HG03342 (cell line): ENCODE measurements at regions not wholly inside any gene's neighbourhood (a gene's known extent, or its start where the extent isn't known, plus 50 kb on each side); places are given as distances from the start of the nearest gene placed in this dataset.

Source experiments
- ATAC-seq: cut with Tn5 transposase; IDR thresholded peaks from one replicate; pipeline ENCODE4 v1.9.1; 2021; ENCODE audit warnings: mild to moderate bottlenecking, moderate library complexity; ENCODE audit not compliant: unreplicated experiment

- no peak for ATAC-seq
Measured at GRCh38 chr14:42872786-42873185, 1266.1 kb downstream of the LRFN5 start.

GRCh38 chr14:42869681-42870080, 1263.0 kb downstream of the LRFN5 start:
- no peak for ATAC-seq

GRCh38 chr14:42862114-42862513, 1255.4 kb downstream of the LRFN5 start:
- no peak for ATAC-seq

GRCh38 chr14:42860371-42860770, 1253.7 kb downstream of the LRFN5 start:
- ATAC-seq = no peak

GRCh38 chr14:42856106-42856505, 1249.4 kb downstream of the LRFN5 start:
- no peak for ATAC-seq

- no peak for ATAC-seq
Measured at GRCh38 chr14:42855085-42855484, 1248.4 kb downstream of the LRFN5 start.

GRCh38 chr14:42854061-42854460, 1247.4 kb downstream of the LRFN5 start:
- no peak for ATAC-seq

- ATAC-seq = no peak
Measured at GRCh38 chr14:42848652-42849051, 1242.0 kb downstream of the LRFN5 start.

GRCh38 chr14:42814817-42815216, 1208.1 kb downstream of the LRFN5 start:
- no peak for ATAC-seq

GRCh38 chr14:42806909-42807315, 1200.2 kb downstream of the LRFN5 start:
- no peak for ATAC-seq

- no peak for ATAC-seq
Measured at GRCh38 chr14:42804141-42804540, 1197.5 kb downstream of the LRFN5 start.

GRCh38 chr14:42802346-42802745, 1195.7 kb downstream of the LRFN5 start:
- ATAC-seq = no peak

- no peak for ATAC-seq
Measured at GRCh38 chr14:42792166-42792565, 1185.5 kb downstream of the LRFN5 start.

- no peak for ATAC-seq
Measured at GRCh38 chr14:42782754-42783153, 1176.1 kb downstream of the LRFN5 start.

- ATAC-seq = no peak
Measured at GRCh38 chr14:42778984-42779383, 1172.3 kb downstream of the LRFN5 start.

- ATAC-seq = no peak
Measured at GRCh38 chr14:42750771-42751170, 1144.1 kb downstream of the LRFN5 start.

GRCh38 chr14:42742084-42742483, 1135.4 kb downstream of the LRFN5 start:
- ATAC-seq = no peak

GRCh38 chr14:42736408-42736807, 1129.7 kb downstream of the LRFN5 start:
- ATAC-seq = no peak

- ATAC-seq = no peak
Measured at GRCh38 chr14:42734041-42734440, 1127.4 kb downstream of the LRFN5 start.

GRCh38 chr14:42732005-42732404, 1125.3 kb downstream of the LRFN5 start:
- ATAC-seq = no peak

- no peak for ATAC-seq
Measured at GRCh38 chr14:42731480-42731879, 1124.8 kb downstream of the LRFN5 start.

- ATAC-seq = no peak
Measured at GRCh38 chr14:42729681-42730080, 1123.0 kb downstream of the LRFN5 start.

GRCh38 chr14:42719391-42719790, 1112.7 kb downstream of the LRFN5 start:
- no peak for ATAC-seq

- ATAC-seq = no peak
Measured at GRCh38 chr14:42715316-42715715, 1108.6 kb downstream of the LRFN5 start.
